Stimulated activated CD4-positive, alpha-beta T cell treated with anti-CD3 and anti-CD28 coated beads, Interleukin-15, amount 100 ng/mL, for 1 hour (primary cell): ENCODE measurements at regions not wholly inside any gene's neighbourhood (a gene's known extent, or its start where the extent isn't known, plus 50 kb on each side); places are given as distances from the start of the nearest gene placed in this dataset.

Experiments
- DNase-seq, 2 donors: peaks; one replicate each; pipeline ENCODE4 v3.0.0-alpha.2; 2020; ENCODE audit warnings: low read depth in 1 of 2, low spot score in 1 of 2

- no peak for DNase-seq
Observed at GRCh38 chr10:69738858-69739435, 62.8 kb upstream of the COL13A1 start.

- DNase-seq, result no peak
Observed at GRCh38 chr10:69739634-69740033, 62.1 kb upstream of the COL13A1 start.

GRCh38 chr10:69740126-69740525 lies 61.6 kb upstream of the COL13A1 start:
- DNase-seq, result no peak

- DNase-seq, result no peak
Observed at GRCh38 chr10:69741252-69741651, 60.5 kb upstream of the COL13A1 start.

- DNase-seq, result no peak
Observed at GRCh38 chr10:69741671-69742355, 59.9 kb upstream of the COL13A1 start.

- DNase-seq, result no peak
Observed at GRCh38 chr10:69742356-69742695, 59.4 kb upstream of the COL13A1 start.

GRCh38 chr10:69742928-69743602 lies 58.6 kb upstream of the COL13A1 start:
- DNase-seq, result no peak

- no peak for DNase-seq
Observed at GRCh38 chr10:69744971-69745370, 56.7 kb upstream of the COL13A1 start.

GRCh38 chr10:69745698-69746097 lies 56.0 kb upstream of the COL13A1 start:
- no peak for DNase-seq

GRCh38 chr10:69747179-69747578 lies 54.5 kb upstream of the COL13A1 start:
- no peak for DNase-seq

GRCh38 chr10:69748621-69749020 lies 53.1 kb upstream of the COL13A1 start:
- DNase-seq, result no peak

GRCh38 chr10:69749178-69750010 lies 52.3 kb upstream of the COL13A1 start:
- no peak for DNase-seq

GRCh38 chr10:69750011-69750373 lies 51.7 kb upstream of the COL13A1 start:
- no peak for DNase-seq

GRCh38 chr10:69750725-69751124 lies 51.0 kb upstream of the COL13A1 start:
- DNase-seq, result no peak

GRCh38 chr10:69751214-69751613 lies 50.5 kb upstream of the COL13A1 start:
- no peak for DNase-seq
